Endothelial cell of umbilical vein (primary cell): ENCODE measurements at regions not wholly inside any gene's neighbourhood (a gene's known extent, or its start where the extent isn't known, plus 50 kb on each side); places are given as distances from the start of the nearest gene placed in this dataset.

Source experiments
- BruUV-seq: library from RNA; stranded (reverse); fragments of 400-500 nt; replicated peaks from 2 replicates; lab custom pipeline; 2021; lab: Mats Ljungman, UMichigan
- CTCF ChIA-PET: fragments of 300-600, 350-600 bp; sonication (Branson Sonifier 250); formaldehyde crosslinking; loops from one replicate; lab custom pipeline; 2021; ENCODE audit warnings: antibody characterized with exemption, inconsistent platforms; lab: Charles Lee
- POLR2A ChIA-PET: fragments of 300-600, 350-600 bp; sonication (Branson Sonifier 250); formaldehyde crosslinking; loops from one replicate; lab custom pipeline; 2021; ENCODE audit warnings: antibody characterized with exemption, inconsistent platforms; lab: Charles Lee
- DNase-seq: peaks from one replicate; pipeline ENCODE4 v3.0.0-alpha.2; 2011; ENCODE audit warnings: low read depth, low spot score
- FAIRE-seq: peaks from 2 replicates; lab custom pipeline; 2011; peaks lifted over from hg19 to GRCh38; lab: Jason Lieb, UNC
- H2AFZ ChIP-seq: 2 replicates; pipeline ENCODE4 v1.6.0; 2012; ENCODE audit warnings: low read depth, low read length, control low read depth, inconsistent platforms
- H3K27ac ChIP-seq: 2 replicates; pipeline ENCODE4 v1.5.1; 2011; ENCODE audit warnings: low read depth, mild to moderate bottlenecking, control low read depth, low read length, moderate library complexity; ENCODE audit not compliant: insufficient read depth
- H3K27me3 ChIP-seq, 2 experiments: 2 replicates each; pipeline versions ENCODE4 v1.6.0 to v1.6.1; 2011; ENCODE audit warnings: low read length in 2 of 2, mixed read lengths in 1 of 2; ENCODE audit not compliant: control insufficient read depth in 2 of 2, insufficient read depth in 2 of 2
- H3K36me3 ChIP-seq, 2 experiments: 2 replicates in 1 of 2; 3 replicates in 1 of 2; pipeline ENCODE4 v1.5.1; 2011; ENCODE audit warnings: low read length in 2 of 2, mild to moderate bottlenecking in 1 of 2, moderate library complexity in 1 of 2; ENCODE audit not compliant: control insufficient read depth in 2 of 2, insufficient read depth in 2 of 2; ENCODE audit errors: extremely low read depth in 1 of 2
- H3K4me1 ChIP-seq: 3 replicates; pipeline ENCODE4 v1.5.1; 2011; ENCODE audit warnings: mild to moderate bottlenecking, low read length; ENCODE audit not compliant: control insufficient read depth, insufficient read depth; ENCODE audit errors: extremely low read depth
- H3K4me2 ChIP-seq: 2 replicates; pipeline ENCODE4 v1.6.1; 2011; ENCODE audit warnings: low read length, control low read depth, mixed read lengths; ENCODE audit not compliant: insufficient read depth
- H3K4me3 ChIP-seq, 3 experiments: fragments of 200-600 bp in 1 of 3; sonication (generic), shearing (Covaris generic) in 1 of 3; replicated peaks in 1 of 3; 2 replicates each; pipeline ENCODE4 v1.5.1; 2011 to 2016; ENCODE audit warnings: control low read depth in 3 of 3, low read length in 3 of 3, mild to moderate bottlenecking in 2 of 3, inconsistent platforms in 1 of 3, low read depth in 1 of 3, moderate library complexity in 1 of 3; ENCODE audit not compliant: insufficient read depth in 1 of 3
- H3K79me2 ChIP-seq: 2 replicates; pipeline ENCODE4 v1.6.0; 2012; ENCODE audit warnings: low read length, inconsistent platforms; ENCODE audit not compliant: control insufficient read depth, insufficient read depth
- H3K9ac ChIP-seq: replicated peaks from 2 replicates; pipeline ENCODE3; 2011; ENCODE audit warnings: low read length, control low read depth; ENCODE audit not compliant: insufficient read depth; ENCODE audit errors: extremely low read depth
- H3K9me1 ChIP-seq: replicated peaks from 3 replicates; pipeline ENCODE4 v1.6.0; 2011; ENCODE audit warnings: mild to moderate bottlenecking, low read length; ENCODE audit not compliant: control insufficient read depth, insufficient read depth; ENCODE audit errors: extremely low read depth
- H3K9me3 ChIP-seq: replicated peaks from 2 replicates; pipeline ENCODE4 v1.5.1; 2012; ENCODE audit warnings: low read length, inconsistent platforms; ENCODE audit not compliant: control insufficient read depth, insufficient read depth
- H4K20me1 ChIP-seq: replicated peaks from 2 replicates; pipeline ENCODE3; 2011; ENCODE audit warnings: mild to moderate bottlenecking, low read length; ENCODE audit not compliant: control insufficient read depth, insufficient read depth; ENCODE audit errors: extremely low read depth
- EZH2 ChIP-seq: IDR thresholded peaks from 2 replicates; pipeline ENCODE4 v1.6.1; 2012; ENCODE audit warnings: borderline replicate concordance, low read depth, mild to moderate bottlenecking, moderate library complexity, low read length, inconsistent platforms; ENCODE audit not compliant: severe bottlenecking
- FOS ChIP-seq: IDR thresholded peaks from 2 replicates; pipeline ENCODE4 v1.6.1; 2011; ENCODE audit warnings: mild to moderate bottlenecking, low read length, moderate library complexity, borderline replicate concordance; ENCODE audit not compliant: insufficient read depth
- GATA2 ChIP-seq: IDR thresholded peaks from 2 replicates; pipeline ENCODE4 v1.7.0; 2011; ENCODE audit warnings: low read depth, mild to moderate bottlenecking, moderate library complexity, mixed read lengths, low read length; ENCODE audit not compliant: insufficient read length, insufficient read depth
- JUN ChIP-seq: IDR thresholded peaks from 2 replicates; pipeline ENCODE4 v1.6.1; 2011; ENCODE audit warnings: borderline replicate concordance, low read depth; ENCODE audit not compliant: insufficient read length, insufficient read depth
- MYC ChIP-seq: IDR thresholded peaks from one replicate; pipeline ENCODE4 v1.6.1; 2011; ENCODE audit warnings: mild to moderate bottlenecking, low read depth, low read length
- POLR2A ChIP-seq: IDR thresholded peaks from 2 replicates; pipeline ENCODE4 v1.6.1; 2012; ENCODE audit warnings: low read depth, mild to moderate bottlenecking, control low read depth, low read length
- POLR2AphosphoS5 ChIP-seq: IDR thresholded peaks from 2 replicates; pipeline ENCODE4 v1.6.1; 2012; ENCODE audit warnings: low read depth, mild to moderate bottlenecking, control low read depth, low read length, moderate library complexity; ENCODE audit not compliant: insufficient read depth
- dilution Hi-C: fragments of 300-500 bp; cut with MboI; formaldehyde crosslinking; loops from one replicate; pipeline ENCODE4 v1.15.0; 2019; ENCODE audit warnings: low sequenced_read_pairs; ENCODE audit not compliant: extremely low pct_ligation_motif_present
- intact Hi-C: fragments of 100-400 bp; cut with micrococcal nuclease; formaldehyde crosslinking; loops from one replicate; pipeline ENCODE4 v1.10.0; 2022
- TF ChIP-seq, protein P1 (sequence below), 2 donors: IDR thresholded peaks; 1 replicate in 1 of 2; 2 replicates in 1 of 2; pipeline ENCODE4 v1.5.1; 2011; ENCODE audit warnings: low read length in 2 of 2, mild to moderate bottlenecking in 2 of 2, moderate library complexity in 2 of 2, control low read depth in 1 of 2, inconsistent platforms in 1 of 2, low read depth in 1 of 2; ENCODE audit not compliant: insufficient read depth in 1 of 2; ENCODE audit errors: extremely low read depth in 1 of 2
- TF ChIP-seq, protein P2 (sequence below): IDR thresholded peaks from 2 replicates; pipeline ENCODE4 v1.6.1; 2011; ENCODE audit not compliant: insufficient read depth, insufficient read length

DNA sequence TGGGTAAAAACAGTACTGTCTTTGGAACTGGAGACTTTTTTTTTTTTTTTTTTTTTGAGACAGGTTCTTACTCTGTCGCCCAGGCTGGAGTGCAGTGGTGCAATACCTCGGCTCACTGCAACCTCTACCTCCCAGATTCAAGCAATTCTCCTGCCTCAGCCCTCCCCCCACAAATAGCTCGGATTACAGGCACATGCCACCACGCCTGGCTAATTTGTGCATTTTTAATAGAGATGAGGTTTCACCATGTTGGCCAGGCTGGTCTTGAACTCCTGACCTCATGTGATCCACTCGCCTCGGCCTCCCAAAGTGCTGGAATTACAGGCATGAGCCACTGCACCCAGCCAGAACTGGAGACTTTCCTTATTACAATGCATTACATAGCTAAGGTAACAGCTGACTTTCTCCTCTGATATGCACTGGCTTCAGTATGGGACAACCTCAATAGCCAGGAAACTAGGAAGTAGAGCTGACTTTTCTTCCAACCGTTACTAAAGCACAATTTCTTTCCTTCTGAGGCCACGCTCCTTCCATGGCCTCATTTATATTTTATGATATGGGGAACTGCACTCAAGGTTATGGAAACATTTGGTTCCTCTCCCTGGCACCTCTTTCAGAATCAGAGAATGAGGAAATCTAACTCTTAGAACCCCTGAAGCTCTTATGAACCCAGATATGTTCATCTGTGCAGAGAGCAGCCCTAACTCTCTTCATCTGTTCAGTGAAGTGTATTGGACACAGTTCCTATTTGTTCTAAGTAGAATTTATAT, 53.5 kb upstream of the FAM9B start:
- no peak overlapping the region for H3K4me2 ChIP-seq
- H3K4me1 ChIP-seq = no peaks in the 10 kb centered on the region
- no peaks in the 10 kb centered on the region for H4K20me1 ChIP-seq
- no peak for TF ChIP-seq FOS
- TF ChIP-seq, protein P1, sequence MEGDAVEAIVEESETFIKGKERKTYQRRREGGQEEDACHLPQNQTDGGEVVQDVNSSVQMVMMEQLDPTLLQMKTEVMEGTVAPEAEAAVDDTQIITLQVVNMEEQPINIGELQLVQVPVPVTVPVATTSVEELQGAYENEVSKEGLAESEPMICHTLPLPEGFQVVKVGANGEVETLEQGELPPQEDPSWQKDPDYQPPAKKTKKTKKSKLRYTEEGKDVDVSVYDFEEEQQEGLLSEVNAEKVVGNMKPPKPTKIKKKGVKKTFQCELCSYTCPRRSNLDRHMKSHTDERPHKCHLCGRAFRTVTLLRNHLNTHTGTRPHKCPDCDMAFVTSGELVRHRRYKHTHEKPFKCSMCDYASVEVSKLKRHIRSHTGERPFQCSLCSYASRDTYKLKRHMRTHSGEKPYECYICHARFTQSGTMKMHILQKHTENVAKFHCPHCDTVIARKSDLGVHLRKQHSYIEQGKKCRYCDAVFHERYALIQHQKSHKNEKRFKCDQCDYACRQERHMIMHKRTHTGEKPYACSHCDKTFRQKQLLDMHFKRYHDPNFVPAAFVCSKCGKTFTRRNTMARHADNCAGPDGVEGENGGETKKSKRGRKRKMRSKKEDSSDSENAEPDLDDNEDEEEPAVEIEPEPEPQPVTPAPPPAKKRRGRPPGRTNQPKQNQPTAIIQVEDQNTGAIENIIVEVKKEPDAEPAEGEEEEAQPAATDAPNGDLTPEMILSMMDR (IDR thresholded peaks at IDR 0.05; ENCODE audit: extremely low read depth in 1 of 2, insufficient read depth in 1 of 2, low read depth in 1 of 2, low read length in 2 of 2) = no peak
- no peak for TF ChIP-seq EZH2
- TF ChIP-seq GATA2 = no peak
- no peak for TF ChIP-seq POLR2AphosphoS5
- TF ChIP-seq, protein P2, sequence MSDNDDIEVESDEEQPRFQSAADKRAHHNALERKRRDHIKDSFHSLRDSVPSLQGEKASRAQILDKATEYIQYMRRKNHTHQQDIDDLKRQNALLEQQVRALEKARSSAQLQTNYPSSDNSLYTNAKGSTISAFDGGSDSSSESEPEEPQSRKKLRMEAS = no peak
- TF ChIP-seq JUN = no peak
- TF ChIP-seq MYC = no peak
- TF ChIP-seq POLR2A = no peak
- DNase-seq = no peak
- intact Hi-C loops (no loop called here), dilution Hi-C loops (no loop called here)
- no peak overlapping the region for H3K4me3 ChIP-seq
- no peaks in the 10 kb centered on the region for H3K9me3 ChIP-seq
- no peak overlapping the region for H3K9ac ChIP-seq
- no peaks in the 10 kb centered on the region for H3K79me2 ChIP-seq
- H3K27me3 ChIP-seq = no peaks in the 10 kb centered on the region
- H3K9me1 ChIP-seq = no peaks in the 10 kb centered on the region
- no peaks in the 10 kb centered on the region for H3K36me3 ChIP-seq
- no peak overlapping the region for H3K27ac ChIP-seq
- ChIA-PET CTCF (interaction anchor here (0.7 to 0.9 kb wide), 2 partner anchors 10 to 226 kb away, joined by 3 read pairs; no protein-coding TSS in a partner anchor), POLR2A (no interaction called here)
- no peak overlapping the region for H2AFZ ChIP-seq
- BruUV-seq = no TSS peak
- no peak for FAIRE-seq
